RWPE1 (cell line): ENCODE measurements at regions not wholly inside any gene's neighbourhood (a gene's known extent, or its start where the extent isn't known, plus 50 kb on each side); places are given as distances from the start of the nearest gene placed in this dataset.

Experiments used
- CTCF ChIA-PET: fragments of 350-600 bp; sonication (Branson Sonifier 250); formaldehyde crosslinking; extraction: SDS; loops from one replicate; lab custom pipeline; 2021; lab: Yijun Ruan, JAX
- POLR2A ChIA-PET: fragments of 400-600 bp; formaldehyde crosslinking; extraction: SDS; loops from one replicate; lab custom pipeline; 2020; ENCODE audit warnings: antibody characterized with exemption; ENCODE audit not compliant: low non-redundant PET; lab: Yijun Ruan, JAX
- DNase-seq: peaks from one replicate; pipeline ENCODE4 v3.0.0; 2012; ENCODE audit warnings: low spot score
- H3K27ac ChIP-seq: fragments of 450-650 bp; 2 replicates; pipeline ENCODE4 v1.5.1; 2017
- TF ChIP-seq, protein P1 (sequence below): fragments of 450-650 bp; conservative IDR thresholded peaks from 2 replicates; pipeline ENCODE4 v1.5.1; 2017; ENCODE audit warnings: low read depth, mild to moderate bottlenecking

DNA sequence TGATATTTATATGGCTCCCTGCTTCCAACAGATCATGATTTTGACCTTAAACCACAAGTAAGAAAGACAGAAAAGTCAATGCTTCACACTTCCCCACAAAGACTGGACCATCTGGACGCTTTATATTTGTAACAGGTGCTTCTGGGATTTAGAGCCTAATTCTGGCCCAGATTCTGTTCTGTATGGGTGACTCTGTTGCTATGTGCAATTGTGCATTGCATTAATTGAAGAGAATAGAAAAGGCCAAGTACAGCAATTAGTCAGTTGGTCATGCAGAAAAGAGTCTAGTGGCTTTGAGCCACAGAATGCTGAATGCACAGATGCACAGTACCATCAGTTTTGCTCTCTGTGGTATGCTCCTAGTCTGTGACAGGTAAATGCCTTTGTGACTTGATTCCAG is 657.4 kb upstream of the ATXN8OS start:
- TF ChIP-seq, protein P1, sequence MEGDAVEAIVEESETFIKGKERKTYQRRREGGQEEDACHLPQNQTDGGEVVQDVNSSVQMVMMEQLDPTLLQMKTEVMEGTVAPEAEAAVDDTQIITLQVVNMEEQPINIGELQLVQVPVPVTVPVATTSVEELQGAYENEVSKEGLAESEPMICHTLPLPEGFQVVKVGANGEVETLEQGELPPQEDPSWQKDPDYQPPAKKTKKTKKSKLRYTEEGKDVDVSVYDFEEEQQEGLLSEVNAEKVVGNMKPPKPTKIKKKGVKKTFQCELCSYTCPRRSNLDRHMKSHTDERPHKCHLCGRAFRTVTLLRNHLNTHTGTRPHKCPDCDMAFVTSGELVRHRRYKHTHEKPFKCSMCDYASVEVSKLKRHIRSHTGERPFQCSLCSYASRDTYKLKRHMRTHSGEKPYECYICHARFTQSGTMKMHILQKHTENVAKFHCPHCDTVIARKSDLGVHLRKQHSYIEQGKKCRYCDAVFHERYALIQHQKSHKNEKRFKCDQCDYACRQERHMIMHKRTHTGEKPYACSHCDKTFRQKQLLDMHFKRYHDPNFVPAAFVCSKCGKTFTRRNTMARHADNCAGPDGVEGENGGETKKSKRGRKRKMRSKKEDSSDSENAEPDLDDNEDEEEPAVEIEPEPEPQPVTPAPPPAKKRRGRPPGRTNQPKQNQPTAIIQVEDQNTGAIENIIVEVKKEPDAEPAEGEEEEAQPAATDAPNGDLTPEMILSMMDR = no peak
- CTCF ChIA-PET = no interaction called here

DNA sequence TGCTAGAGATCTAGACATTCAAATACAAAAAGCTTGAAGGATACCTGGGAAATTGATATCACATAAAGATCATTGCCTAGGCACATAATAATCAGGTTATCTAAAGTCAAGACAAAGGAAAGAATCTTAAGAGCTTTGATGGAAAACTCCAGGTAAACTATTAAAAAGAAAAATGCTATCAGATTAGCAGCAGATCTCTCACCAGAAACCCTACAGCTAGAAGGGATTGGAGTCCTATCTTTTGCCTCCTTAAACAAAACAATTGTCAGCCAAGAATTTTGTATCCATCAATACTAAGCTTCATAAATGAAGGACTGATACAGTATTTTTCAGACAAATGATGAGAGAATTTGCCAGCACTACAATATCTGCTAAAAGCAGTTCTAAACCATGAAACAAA is 682.4 kb upstream of the ATXN8OS start:
- no peak overlapping the region for H3K27ac ChIP-seq
- TF ChIP-seq, protein P1 = no peak
- DNase-seq = no peak
- ChIA-PET CTCF (no interaction called here), POLR2A (no interaction called here)

More for the DNA sequence above, 657.4 kb upstream of the ATXN8OS start:
- no peak for DNase-seq
- no peak overlapping the region for H3K27ac ChIP-seq
- POLR2A ChIA-PET = no interaction called here

DNA sequence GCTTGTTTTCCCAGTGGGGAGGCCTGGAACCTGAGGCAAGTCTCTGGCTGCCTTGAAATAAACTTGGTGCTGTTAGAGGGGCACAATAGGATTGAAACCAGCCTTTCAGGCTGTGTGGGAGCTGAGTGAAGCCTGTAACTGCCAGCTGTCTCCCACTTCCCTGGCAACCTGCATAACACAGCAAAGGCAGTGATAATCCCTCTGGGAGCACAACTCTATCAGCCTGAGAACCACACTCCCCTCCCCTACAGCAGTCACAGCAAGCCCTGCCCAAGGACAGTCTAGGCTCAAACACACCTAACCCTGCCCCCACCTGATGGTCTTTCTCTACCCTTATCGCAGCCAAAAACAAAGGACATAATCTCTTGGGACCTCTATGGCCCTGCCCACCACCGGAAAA is 683.8 kb upstream of the ATXN8OS start:
- DNase-seq = no peak
- ChIA-PET POLR2A (no interaction called here), CTCF (interaction anchor here (0.6 kb wide), 1 partner anchor 1668 kb away, joined by 4 read pairs; no protein-coding TSS in a partner anchor)

DNA sequence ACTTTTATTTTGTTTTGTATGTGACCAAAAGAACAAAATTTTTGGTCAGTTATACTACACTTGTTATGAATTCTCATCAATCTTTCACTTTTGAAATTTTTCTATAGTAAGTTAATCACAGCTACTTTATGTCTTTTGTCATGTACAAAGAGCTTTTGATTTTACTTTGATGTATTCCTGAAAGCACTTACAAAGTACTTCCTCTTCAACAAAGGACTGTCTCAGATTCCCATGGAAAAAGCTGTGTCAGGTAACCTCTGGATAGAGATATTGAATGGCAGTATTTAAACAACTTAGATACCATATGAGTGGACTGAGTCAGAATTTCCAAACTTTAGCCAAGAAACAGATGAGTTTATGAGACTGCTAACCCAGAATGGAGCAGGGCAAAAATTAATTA is 689.3 kb upstream of the ATXN8OS start:
- TF ChIP-seq, protein P1 = no peak
- DNase-seq = no peak
- ChIA-PET CTCF (no interaction called here), POLR2A (no interaction called here)
- H3K27ac ChIP-seq = no peak overlapping the region

More for the DNA sequence above, 683.8 kb upstream of the ATXN8OS start:
- no peak overlapping the region for H3K27ac ChIP-seq
- TF ChIP-seq, protein P1 = no peak

DNA sequence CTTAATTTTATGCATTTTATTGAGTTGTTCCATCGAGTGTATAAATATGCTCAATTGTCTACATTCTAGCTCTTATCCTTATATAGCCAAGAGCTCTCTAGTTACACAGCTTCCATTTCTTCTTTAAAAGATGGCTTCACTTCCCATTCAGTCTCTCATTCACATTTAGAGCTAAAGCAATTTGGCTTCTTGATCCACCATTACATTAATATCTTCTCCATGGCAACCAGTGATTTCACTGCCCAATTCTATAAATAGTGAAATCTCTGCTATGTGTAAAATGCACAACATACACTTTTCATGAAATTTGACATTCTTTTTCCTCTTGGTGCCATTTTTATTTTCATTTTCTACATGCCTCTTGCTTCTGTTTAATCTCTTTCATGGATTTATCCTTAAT is 696.9 kb upstream of the ATXN8OS start:
- H3K27ac ChIP-seq = no peak overlapping the region
- TF ChIP-seq, protein P1 = no peak
- no peak for DNase-seq
- POLR2A ChIA-PET = no interaction called here
- CTCF ChIA-PET = interaction anchor here (0.6 kb wide), 1 partner anchor 958 kb away, joined by 5 read pairs; no protein-coding TSS in a partner anchor

DNA sequence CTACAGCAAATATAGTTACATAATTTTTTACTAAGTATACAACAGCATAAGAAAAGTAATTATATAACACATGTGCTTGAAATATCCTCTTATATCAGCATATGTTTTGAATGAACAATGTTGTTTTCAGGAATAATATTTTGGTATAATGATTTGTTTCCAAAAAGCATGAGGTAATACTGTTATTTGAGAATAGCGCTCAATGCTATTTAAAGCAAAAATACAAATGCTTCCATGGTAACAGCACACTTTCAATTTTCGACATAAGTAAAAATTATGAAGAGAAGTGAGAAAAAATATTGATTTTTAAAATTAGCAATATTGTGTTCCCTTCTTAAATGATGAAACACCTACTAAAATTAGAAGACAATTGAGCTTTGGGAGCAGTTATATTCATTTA is 715.9 kb upstream of the ATXN8OS start:
- TF ChIP-seq, protein P1 = no peak
- ChIA-PET POLR2A (no interaction called here), CTCF (interaction anchor here (0.7 kb wide), 1 partner anchor 1347 kb away, joined by 3 read pairs; no protein-coding TSS in a partner anchor)
- DNase-seq = no peak
- H3K27ac ChIP-seq = no peak overlapping the region
